ENCODE measurements at regions not wholly inside any gene's neighbourhood (a gene's known extent, or its start where the extent isn't known, plus 50 kb on each side); places are given as distances from the start of the nearest gene placed in this dataset.
"Not testable (repeated sequence)": the region's sequence is repeated elsewhere in the genome, so short reads cannot be mapped to it uniquely, and the experiment has no call there.

DNA sequence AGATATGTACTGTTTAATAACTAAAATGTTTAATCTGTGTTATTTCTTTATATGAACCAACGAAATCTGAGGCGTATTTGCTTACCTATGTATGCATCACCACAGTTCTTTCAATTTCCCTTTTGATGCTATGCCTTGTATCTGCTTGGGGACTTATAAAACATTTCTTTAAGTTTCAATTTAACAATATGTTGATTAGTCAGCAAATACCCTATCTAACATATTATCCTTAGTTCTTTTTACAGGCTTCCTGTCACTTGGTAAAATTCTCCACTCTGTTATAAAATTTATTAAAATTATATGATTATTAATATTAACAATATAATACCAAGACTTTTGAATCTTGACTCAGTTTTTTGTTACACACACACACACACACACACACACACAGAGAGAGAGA is 174.3 kb downstream of the CPS1 start:
- no peak overlapping the region for H3K4me3 ChIP-seq (ENCODE audit: low read depth, low read length)
- TF ChIP-seq, protein P1, sequence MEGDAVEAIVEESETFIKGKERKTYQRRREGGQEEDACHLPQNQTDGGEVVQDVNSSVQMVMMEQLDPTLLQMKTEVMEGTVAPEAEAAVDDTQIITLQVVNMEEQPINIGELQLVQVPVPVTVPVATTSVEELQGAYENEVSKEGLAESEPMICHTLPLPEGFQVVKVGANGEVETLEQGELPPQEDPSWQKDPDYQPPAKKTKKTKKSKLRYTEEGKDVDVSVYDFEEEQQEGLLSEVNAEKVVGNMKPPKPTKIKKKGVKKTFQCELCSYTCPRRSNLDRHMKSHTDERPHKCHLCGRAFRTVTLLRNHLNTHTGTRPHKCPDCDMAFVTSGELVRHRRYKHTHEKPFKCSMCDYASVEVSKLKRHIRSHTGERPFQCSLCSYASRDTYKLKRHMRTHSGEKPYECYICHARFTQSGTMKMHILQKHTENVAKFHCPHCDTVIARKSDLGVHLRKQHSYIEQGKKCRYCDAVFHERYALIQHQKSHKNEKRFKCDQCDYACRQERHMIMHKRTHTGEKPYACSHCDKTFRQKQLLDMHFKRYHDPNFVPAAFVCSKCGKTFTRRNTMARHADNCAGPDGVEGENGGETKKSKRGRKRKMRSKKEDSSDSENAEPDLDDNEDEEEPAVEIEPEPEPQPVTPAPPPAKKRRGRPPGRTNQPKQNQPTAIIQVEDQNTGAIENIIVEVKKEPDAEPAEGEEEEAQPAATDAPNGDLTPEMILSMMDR (IDR thresholded peaks at IDR 0.05; ENCODE audit: low read depth, low read length) = no peak

DNA sequence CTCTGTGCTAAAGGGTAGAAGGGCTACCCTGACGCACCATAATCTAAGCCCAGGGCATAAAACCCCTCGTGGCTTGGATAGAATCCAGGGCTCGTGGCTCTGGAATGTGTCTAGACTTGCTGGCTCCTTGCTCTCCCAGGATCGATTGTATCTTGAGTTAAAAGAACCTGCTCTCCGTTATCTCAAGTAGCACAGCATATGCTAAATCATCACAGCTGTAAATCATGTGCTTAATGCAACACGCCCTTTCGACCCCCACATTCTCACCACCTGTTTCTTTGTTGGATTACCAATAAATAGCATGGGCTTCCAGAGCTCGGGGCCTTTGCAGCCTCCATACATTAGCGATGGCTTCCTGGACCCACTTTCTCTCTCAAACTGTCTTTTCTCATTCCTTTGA is 190.4 kb downstream of the CPS1 start:
- not testable (repeated sequence) for H3K4me3 ChIP-seq (ENCODE audit: low read depth, low read length)

DNA sequence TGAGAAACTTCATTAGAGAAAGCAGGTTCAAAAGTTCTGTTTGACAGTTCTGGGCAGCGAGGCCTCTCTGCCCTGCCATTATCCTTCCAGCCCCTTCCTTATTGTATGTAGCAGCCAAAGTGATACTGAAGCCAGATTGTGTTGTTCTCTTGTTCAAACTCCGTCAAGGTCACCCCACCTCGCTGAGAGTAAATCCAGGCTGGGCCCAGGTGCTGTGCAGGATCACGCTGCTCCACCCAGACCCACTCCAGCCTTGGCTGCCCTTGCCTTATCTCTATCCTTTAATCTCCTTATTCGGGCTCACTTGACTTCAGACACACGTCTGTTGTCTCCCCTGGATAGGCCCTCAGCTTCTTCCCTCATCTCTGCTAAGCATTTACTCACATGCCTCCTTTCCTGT is 196.1 kb downstream of the CPS1 start:
- TF ChIP-seq, protein P1 (IDR thresholded peaks at IDR 0.05; ENCODE audit: low read depth, low read length) = no peak
- H3K4me3 ChIP-seq (ENCODE audit: low read depth, low read length) = no peak overlapping the region

DNA sequence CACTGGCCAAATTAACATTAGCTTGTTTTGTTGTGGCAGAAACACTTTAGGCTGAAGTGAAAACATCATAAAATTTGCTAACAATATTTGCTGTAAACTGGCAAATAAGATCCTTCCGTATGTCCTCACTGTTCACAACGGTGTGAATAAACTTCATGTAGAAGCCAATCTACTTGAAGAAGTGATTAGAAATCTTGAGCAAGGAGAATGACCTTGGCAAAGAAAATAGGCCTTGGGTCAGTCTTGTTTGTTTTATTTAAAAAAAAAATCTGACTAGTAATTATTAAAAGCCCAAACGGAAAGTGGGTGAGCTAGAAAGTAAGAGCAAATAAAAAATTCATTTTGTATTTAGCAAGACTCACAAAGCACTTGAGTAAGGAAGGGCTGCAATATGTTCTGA is 197.0 kb downstream of the CPS1 start:
- no peak overlapping the region for H3K4me3 ChIP-seq (ENCODE audit: low read depth, low read length)
- TF ChIP-seq, protein P1 (IDR thresholded peaks at IDR 0.05; ENCODE audit: low read depth, low read length) = no peak

DNA sequence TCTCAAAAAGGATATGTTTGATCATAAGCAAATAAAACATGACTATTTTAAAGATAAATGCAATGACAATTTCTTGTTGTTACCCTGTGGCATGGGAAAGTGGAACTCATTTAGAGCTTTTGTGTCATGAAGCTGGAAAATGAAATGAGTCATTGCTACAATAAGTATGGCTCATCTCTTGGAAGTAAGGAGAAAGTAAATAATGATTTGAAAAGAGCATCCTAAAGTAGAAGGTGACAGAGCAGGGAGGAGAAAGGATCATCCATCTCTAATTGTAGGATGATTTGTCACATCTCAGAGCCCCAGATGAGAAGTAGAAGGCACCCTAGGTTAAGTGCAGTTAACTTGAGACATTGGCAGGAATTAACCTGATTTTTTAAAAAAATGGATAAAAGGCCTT is 200.5 kb downstream of the CPS1 start:
- no peak overlapping the region for H3K4me3 ChIP-seq (ENCODE audit: low read depth, low read length)
- TF ChIP-seq, protein P1 (IDR thresholded peaks at IDR 0.05; ENCODE audit: low read depth, low read length) = no peak

DNA sequence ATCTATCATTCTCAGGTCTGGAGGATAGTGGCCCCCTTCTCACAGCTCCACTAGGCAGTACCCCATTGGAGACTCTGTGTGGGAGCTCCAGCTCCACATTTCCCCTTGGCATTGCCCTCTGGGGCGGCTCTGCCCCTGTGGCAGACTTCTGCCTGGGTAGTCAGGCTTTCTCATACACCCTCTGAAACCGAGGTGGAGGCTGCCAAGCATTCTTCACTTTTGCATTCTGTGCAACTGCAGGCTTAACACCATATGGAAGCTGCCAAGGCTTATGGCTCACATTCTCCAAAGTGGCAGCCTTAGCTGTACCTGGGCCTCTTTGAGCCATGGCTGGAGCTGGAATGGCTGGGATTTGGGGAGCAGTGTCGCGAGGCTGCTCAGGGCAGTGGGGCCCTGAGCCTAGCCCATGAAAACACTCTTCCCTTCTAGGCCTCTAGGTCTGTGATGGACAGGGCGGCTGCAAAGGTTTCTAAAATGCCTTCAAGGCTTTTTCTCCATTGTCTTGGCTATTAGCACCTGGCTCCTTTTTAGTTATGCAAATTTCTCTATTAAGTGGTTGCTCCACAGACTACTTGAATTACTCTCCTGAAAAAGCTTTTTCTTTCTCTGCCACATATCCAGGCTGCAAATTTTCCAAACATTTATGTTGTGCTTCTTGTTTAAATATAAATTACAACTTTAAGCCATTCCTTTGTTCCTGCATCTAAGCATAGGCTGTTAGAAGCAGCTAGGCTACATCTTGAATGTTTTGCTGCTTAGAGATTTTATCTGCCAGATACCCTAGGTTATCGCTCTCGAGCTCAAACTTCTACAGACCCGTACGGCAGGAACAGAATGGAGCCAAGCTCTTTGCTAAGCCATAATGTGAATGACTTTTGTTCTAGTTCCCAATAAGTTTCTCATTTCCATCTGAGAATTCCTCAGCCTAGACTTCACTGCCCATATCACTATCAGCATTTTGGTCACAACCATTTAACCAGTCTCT is 206.5 kb downstream of the CPS1 start:
- H3K4me3 ChIP-seq (ENCODE audit: low read depth, low read length) = no peak overlapping the region
- TF ChIP-seq, protein P1 (IDR thresholded peaks at IDR 0.05; ENCODE audit: low read depth, low read length) = no peak

DNA sequence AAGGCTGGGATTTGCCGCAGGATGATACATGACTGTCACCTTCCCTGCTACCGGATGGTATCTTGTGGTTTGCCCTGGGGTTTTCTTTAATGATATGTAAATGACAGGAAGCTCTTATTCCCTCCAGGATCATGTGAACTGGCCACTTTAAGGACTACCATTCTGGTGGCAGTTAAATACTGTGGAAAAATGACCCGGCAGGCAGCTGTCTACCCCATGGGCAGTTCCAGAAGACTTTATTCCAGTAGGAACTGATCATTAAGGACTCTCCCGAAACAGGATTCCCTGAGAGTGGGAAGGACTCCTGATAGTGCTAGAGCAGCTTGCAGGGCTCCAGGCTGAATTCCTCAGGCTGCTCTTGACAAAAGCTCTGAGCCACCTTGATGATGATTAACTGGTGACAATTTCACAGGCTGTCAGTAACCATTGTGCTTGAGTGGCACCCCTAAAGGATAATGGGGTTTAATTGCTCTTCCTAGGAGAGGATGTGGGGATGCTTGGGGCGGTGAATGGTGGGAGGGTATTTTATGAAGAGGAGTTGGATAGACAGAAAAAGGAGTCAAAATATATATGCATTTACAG is 212.0 kb downstream of the CPS1 start:
- no peak overlapping the region for H3K4me3 ChIP-seq (ENCODE audit: low read depth, low read length)

More for the DNA sequence above, 212.0 kb downstream of the CPS1 start:
- TF ChIP-seq, protein P1 (IDR thresholded peaks at IDR 0.05; ENCODE audit: low read depth, low read length) = no peak

Measured in WI38 (cell line).